K562 (cell line): ENCODE measurements at regions not wholly inside any gene's neighbourhood (a gene's known extent, or its start where the extent isn't known, plus 50 kb on each side); places are given as distances from the start of the nearest gene placed in this dataset.

ENCODE experiments used
- ATAC-seq: fragments of 200-7000 bp; cut with Tn5 transposase; 3 replicates; pipeline ENCODE4 v1.9.1; 2020; ENCODE audit warnings: moderate library complexity
- BruUV-seq: library from RNA; stranded (reverse); fragments of 400-500 nt; replicated peaks from 2 replicates; lab custom pipeline; 2021; lab: Mats Ljungman, UMichigan
- CTCF ChIA-PET: fragments of 300-600 bp; formaldehyde crosslinking; extraction: SDS; loops from one replicate; lab custom pipeline; 2021; ENCODE audit warnings: low intra/inter-chr PET ratio; lab: Yijun Ruan, JAX
- POLR2A ChIA-PET: fragments of 300-600, 350-650 bp; sonication (Branson Sonifier 250); formaldehyde crosslinking; extraction: SDS; loops from one replicate; lab custom pipeline; 2021; ENCODE audit warnings: antibody characterized with exemption, inconsistent platforms; lab: Yijun Ruan, JAX
- DNase-seq, 4 experiments: peaks; one replicate each; pipeline versions ENCODE4 v3.0.0 to v3.0.0-alpha.2; 2011 to 2018; ENCODE audit warnings: low spot score in 3 of 4, mixed read lengths in 3 of 4; ENCODE audit errors: extremely low read depth in 1 of 4
- FAIRE-seq: peaks from 2 replicates; lab custom pipeline; 2011; peaks lifted over from hg19 to GRCh38; lab: Jason Lieb, UNC
- H2AFZ ChIP-seq: 2 replicates; pipeline ENCODE4 v1.6.0; 2011; ENCODE audit warnings: low read depth, low read length, control low read depth, inconsistent platforms
- H3K27ac ChIP-seq: fragments of 200-600 bp; 3 replicates; pipeline ENCODE4 v1.8.0; 2011; ENCODE audit warnings: low read depth, mild to moderate bottlenecking, control low read depth, inconsistent platforms, low read length, moderate library complexity, mixed read lengths; ENCODE audit errors: extremely low read depth
- H3K27me3 ChIP-seq, 2 experiments: fragments of 300-600 bp in 1 of 2; 2 replicates in 1 of 2; 3 replicates in 1 of 2; pipeline versions ENCODE4 v1.6.0 to v1.8.0; 2011; ENCODE audit warnings: inconsistent platforms in 2 of 2, low read length in 2 of 2, mild to moderate bottlenecking in 1 of 2, mixed read lengths in 1 of 2, moderate library complexity in 1 of 2; ENCODE audit not compliant: control insufficient read depth in 2 of 2, insufficient read depth in 2 of 2
- H3K36me3 ChIP-seq: fragments of 300-600 bp; 3 replicates; pipeline ENCODE4 v1.8.0; 2011; ENCODE audit warnings: mild to moderate bottlenecking, low read length, inconsistent platforms; ENCODE audit not compliant: control insufficient read depth, insufficient read depth
- H3K4me1 ChIP-seq, 2 experiments: fragments of 200-600 bp in 1 of 2; replicated peaks in 1 of 2; 2 replicates in 1 of 2; 3 replicates in 1 of 2; pipeline versions ENCODE4 v1.5.1 to v1.8.0; 2011; ENCODE audit warnings: inconsistent platforms in 2 of 2, low read length in 2 of 2, mild to moderate bottlenecking in 1 of 2, mixed read lengths in 1 of 2, moderate library complexity in 1 of 2; ENCODE audit not compliant: control insufficient read depth in 2 of 2, insufficient read depth in 2 of 2
- H3K4me2 ChIP-seq: 2 replicates; pipeline ENCODE4 v1.6.1; 2011; ENCODE audit warnings: low read length, control low read depth, inconsistent platforms, mixed read lengths; ENCODE audit not compliant: insufficient read depth
- H3K4me3 ChIP-seq: fragments of 200-600 bp; sonication (generic), shearing (Covaris generic); 2 replicates; pipeline ENCODE4 v1.5.1; 2016; ENCODE audit warnings: control low read depth, inconsistent platforms
- H3K79me2 ChIP-seq: fragments of 200-600 bp; 3 replicates; pipeline ENCODE4 v1.8.0; 2011; ENCODE audit warnings: low read length, inconsistent platforms; ENCODE audit not compliant: control insufficient read depth, insufficient read depth
- H3K9ac ChIP-seq, 2 experiments: 2 replicates each; pipeline versions ENCODE4 v1.6.0 to v1.6.1; 2011; ENCODE audit warnings: low read depth in 2 of 2, low read length in 2 of 2, control low read depth in 1 of 2, inconsistent platforms in 1 of 2, mild to moderate bottlenecking in 1 of 2, mixed read lengths in 1 of 2; ENCODE audit not compliant: insufficient read depth in 1 of 2
- H3K9me1 ChIP-seq: one replicate; pipeline ENCODE4 v1.6.0; 2011; ENCODE audit warnings: inconsistent platforms, mild to moderate bottlenecking, low read length, moderate library complexity; ENCODE audit not compliant: control insufficient read depth, insufficient read depth
- H3K9me3 ChIP-seq: replicated peaks from 2 replicates; pipeline ENCODE4 v1.5.1; 2011; ENCODE audit warnings: low read depth, low read length, inconsistent platforms; ENCODE audit not compliant: control insufficient read depth, insufficient read depth
- H4K20me1 ChIP-seq: replicated peaks from 2 replicates; pipeline ENCODE4 v1.6.1; 2011; ENCODE audit warnings: low read length, inconsistent platforms, mixed read lengths; ENCODE audit not compliant: control insufficient read depth, insufficient read depth
- DEAF1 ChIP-seq: fragments of 450-650 bp; formaldehyde crosslinking; IDR thresholded peaks from 2 replicates; pipeline ENCODE4 v1.4.0; 2020; ENCODE audit warnings: mild to moderate bottlenecking, moderate library complexity
- EP400 ChIP-seq: fragments of 450-650 bp; IDR thresholded peaks from 2 replicates; pipeline ENCODE4 v1.6.1; 2017; ENCODE audit warnings: antibody characterized with exemption, mild to moderate bottlenecking, moderate library complexity
- FOS ChIP-seq: IDR thresholded peaks from 3 replicates; pipeline ENCODE4 v1.6.1; 2011; ENCODE audit not compliant: insufficient read length; ENCODE audit errors: extremely low read depth
- FOXP4 ChIP-seq: sonication (generic); formaldehyde crosslinking; IDR thresholded peaks from 2 replicates; pipeline ENCODE4 v1.8.0; 2022; ENCODE audit warnings: mild to moderate bottlenecking, missing genetic modification reagents, borderline replicate concordance
- POLR3A ChIP-seq: IDR thresholded peaks from 2 replicates; pipeline ENCODE4 v1.6.1; 2011; ENCODE audit warnings: borderline replicate concordance, mild to moderate bottlenecking, moderate library complexity; ENCODE audit not compliant: insufficient read length, insufficient read depth; ENCODE audit errors: extremely low read depth
- PYGO2 ChIP-seq: fragments of 450-650 bp; IDR thresholded peaks from 2 replicates; pipeline ENCODE4 v1.6.1; 2016; ENCODE audit warnings: mild to moderate bottlenecking, missing genetic modification characterization, moderate library complexity, missing compliant biosample characterization
- RBM17 ChIP-seq: fragments of 200-400 bp; formaldehyde crosslinking; IDR thresholded peaks from 2 replicates; pipeline ENCODE4 v1.6.1; 2017; ENCODE audit warnings: low read depth, mild to moderate bottlenecking, low read length, borderline replicate concordance
- SAFB ChIP-seq: fragments of 200-400 bp; formaldehyde crosslinking; IDR thresholded peaks from 2 replicates; pipeline ENCODE4 v1.6.1; 2017; ENCODE audit warnings: low read depth, low read length, borderline replicate concordance
- SLC30A9 ChIP-seq: fragments of 250-450 bp; sonication (Bioruptor Pico); IDR thresholded peaks from 2 replicates; pipeline ENCODE4 v1.8.0; 2022; ENCODE audit warnings: mild to moderate bottlenecking, moderate library complexity
- TFAP4 ChIP-seq: sonication (generic); formaldehyde crosslinking; IDR thresholded peaks from 2 replicates; pipeline ENCODE4 v1.8.0; 2022; ENCODE audit warnings: missing genetic modification reagents, mild to moderate bottlenecking, moderate library complexity, borderline replicate concordance
- TSC22D4 ChIP-seq: fragments of 450-650 bp; IDR thresholded peaks from 2 replicates; pipeline ENCODE4 v1.6.1; 2016; ENCODE audit warnings: missing genetic modification characterization, missing biosample characterization, control low read depth
- ZNF217 ChIP-seq: sonication (generic); formaldehyde crosslinking; IDR thresholded peaks from 2 replicates; pipeline ENCODE4 v1.8.0; 2022; ENCODE audit warnings: mild to moderate bottlenecking, missing genetic modification reagents
- WGBS: fragments of 100-300 bp; shearing (Covaris generic); methylation state at CpG from one replicate; pipeline ENCODE4 v1.1.6; 2016; ENCODE audit warnings: low coverage, mixed read lengths; ENCODE audit not compliant: insufficient coverage; ENCODE audit errors: missing lambda C conversion rate; 5-methylcytosine and 5-hydroxymethylcytosine counted together
- in situ Hi-C: fragments of 300-500 bp; cut with MboI; formaldehyde crosslinking; loops from 4 replicates; pipeline ENCODE4 v1.15.0; 2018; ENCODE audit warnings: inconsistent platforms, mixed read lengths
- intact Hi-C: fragments of 100-400 bp; cut with micrococcal nuclease; formaldehyde crosslinking; loops from 2 replicates; pipeline ENCODE4 v1.14.2; 2022

- peak overlapping the region; percentile 96 for H3K4me2 ChIP-seq
- peaks cover 23% of the 10 kb centered on the region for H4K20me1 ChIP-seq
- H3K4me3 ChIP-seq: peak overlapping the region; percentile 57
- peak overlapping the region in 1 of 2 experiments; percentile 98; a peak in 2 of 4 replicates for H3K9ac ChIP-seq
- H3K27ac ChIP-seq: peak overlapping the region; percentile 99; the same call in 2 of the 3 replicates
- ChIA-PET CTCF (no interaction called here), POLR2A (interaction anchor here (0.6 to 16.5 kb wide), 22 partner anchors 9 to 948 kb away, joined by 3 to 1095 read pairs (median 4); a partner anchor contains a TSS)
- no peaks in the 10 kb centered on the region for H3K9me1 ChIP-seq
- FAIRE-seq (no peak), ATAC-seq (no peak), DNase-seq (peak in 1 of 4 experiments; percentile 42)
- H2AFZ ChIP-seq: no peak overlapping the region
- 37% methylated on average over 8 of the region's 8 CpGs for WGBS
- H3K36me3 ChIP-seq: 0 out of 3 replicates have a peak, but pooled peaks cover 3% of the 10 kb centered on the region
- no TSS peak for BruUV-seq
- intact Hi-C loops: loop anchor here (10.0 kb wide), 1 partner anchor 1628 kb away; a partner anchor contains a TSS
- in situ Hi-C loops: loop anchor here (25.0 kb wide), 1 partner anchor 1605 kb away; a partner anchor contains a TSS
- peaks cover 7 to 19% of the 10 kb centered on the region in 2 experiments; a peak in 4 of 5 replicates for H3K4me1 ChIP-seq
- H3K79me2 ChIP-seq: peaks cover 55% of the 10 kb centered on the region
- H3K9me3 ChIP-seq: no peaks in the 10 kb centered on the region
- H3K27me3 ChIP-seq: no peaks in the 10 kb centered on the region
- TF ChIP-seq SLC30A9: no peak
- no peak for TF ChIP-seq POLR3A
- no peak for TF ChIP-seq DEAF1
- TF ChIP-seq SAFB: no peak
- no peak for TF ChIP-seq TFAP4
- no peak for TF ChIP-seq PYGO2 (tag)
- no peak for TF ChIP-seq FOXP4 (CRISPR knock-in tag)
- TF ChIP-seq RBM17: no peak
- no peak for TF ChIP-seq ZNF217
- TF ChIP-seq EP400: no peak
- TF ChIP-seq FOS: no peak
- TF ChIP-seq TSC22D4 (tag): 0 out of 2 replicates have a peak, but pooled peaks have one; percentile 56
Measured at GRCh38 chr6:26206868-26207801, 119.9 kb downstream of the HFE start.
